HAP-1 (cell line): ENCODE measurements at regions not wholly inside any gene's neighbourhood (a gene's known extent, or its start where the extent isn't known, plus 50 kb on each side); places are given as distances from the start of the nearest gene placed in this dataset.

Experiments used
- DNase-seq, 2 experiments: peaks; one replicate each; pipeline ENCODE4 v3.0.0-alpha.2; 2016 to 2020; ENCODE audit warnings: low spot score in 2 of 2
- H3K27me3 ChIP-seq: fragments of 250-450 bp; sonication (Bioruptor Pico); 2 replicates; pipeline ENCODE4 v1.5.1; 2020; ENCODE audit warnings: low read depth, mild to moderate bottlenecking, moderate library complexity
- H3K36me3 ChIP-seq: fragments of 250-450 bp; sonication (Bioruptor Pico); replicated peaks from 2 replicates; pipeline ENCODE4 v1.5.1; 2020; ENCODE audit warnings: mild to moderate bottlenecking
- H3K4me1 ChIP-seq: fragments of 250-450 bp; sonication (Bioruptor Pico); 2 replicates; pipeline ENCODE4 v1.5.1; 2020; ENCODE audit warnings: mild to moderate bottlenecking
- H3K4me3 ChIP-seq: fragments of 250-450 bp; sonication (Bioruptor Pico); 2 replicates; pipeline ENCODE4 v1.5.1; 2020; ENCODE audit warnings: mild to moderate bottlenecking, moderate library complexity
- H3K9me3 ChIP-seq: fragments of 250-450 bp; sonication (Bioruptor Pico); 2 replicates; pipeline ENCODE4 v1.5.1; 2020; ENCODE audit warnings: mild to moderate bottlenecking, moderate library complexity
- in situ Hi-C: fragments of 300-500 bp; cut with MboI; formaldehyde crosslinking; loops from 3 replicates; pipeline ENCODE4 v1.14.3; 2020; ENCODE audit warnings: low sequenced_read_pairs, inconsistent platforms, mixed read lengths

GRCh38 chr14:24744641-24745040, 110.7 kb upstream of the GZMB start:
- Histone ChIP-seq H3K4me3 (no peak overlapping the region), H3K27me3 (no peaks in the 10 kb centered on the region), H3K9me3 (peaks cover 3% of the 10 kb centered on the region; the same call in 1 of the 2 replicates), H3K4me1 (no peaks in the 10 kb centered on the region), H3K36me3 (no peaks in the 10 kb centered on the region)
- no peak for DNase-seq
- in situ Hi-C loops, result no loop called here

GRCh38 chr14:24741871-24742270, 107.9 kb upstream of the GZMB start:
- Histone ChIP-seq H3K27me3 (no peaks in the 10 kb centered on the region), H3K4me1 (no peaks in the 10 kb centered on the region), H3K4me3 (no peak overlapping the region), H3K36me3 (no peaks in the 10 kb centered on the region), H3K9me3 (peaks cover 3% of the 10 kb centered on the region; the same call in 1 of the 2 replicates)
- no peak for DNase-seq
- in situ Hi-C loops, result no loop called here

GRCh38 chr14:24735984-24736630, 102.1 kb upstream of the GZMB start:
- no peaks in the 10 kb centered on the region for H3K9me3 ChIP-seq
- no peaks in the 10 kb centered on the region for H3K4me1 ChIP-seq
- no peaks in the 10 kb centered on the region for H3K36me3 ChIP-seq
- H3K27me3 ChIP-seq, result no peaks in the 10 kb centered on the region
- no peak for DNase-seq
- in situ Hi-C loops, result no loop called here
- H3K4me3 ChIP-seq, result no peak overlapping the region

- in situ Hi-C loops, result no loop called here
- Histone ChIP-seq H3K9me3 (no peaks in the 10 kb centered on the region), H3K4me1 (no peaks in the 10 kb centered on the region), H3K4me3 (no peak overlapping the region), H3K36me3 (no peaks in the 10 kb centered on the region), H3K27me3 (no peaks in the 10 kb centered on the region)
- peak; percentile 11 to 31 for DNase-seq
Measured at GRCh38 chr14:24734917-24735500, 101.0 kb upstream of the GZMB start.

GRCh38 chr14:24726480-24726879, 92.5 kb upstream of the GZMB start:
- no peaks in the 10 kb centered on the region; the same call in 1 of the 2 replicates for H3K9me3 ChIP-seq
- in situ Hi-C loops, result no loop called here
- no peaks in the 10 kb centered on the region for H3K36me3 ChIP-seq
- DNase-seq, result no peak
- H3K4me1 ChIP-seq, result no peaks in the 10 kb centered on the region
- H3K27me3 ChIP-seq, result no peaks in the 10 kb centered on the region
- no peak overlapping the region for H3K4me3 ChIP-seq

GRCh38 chr14:24725311-24725710, 91.3 kb upstream of the GZMB start:
- H3K36me3 ChIP-seq, result no peaks in the 10 kb centered on the region
- DNase-seq, result no peak
- no peak overlapping the region for H3K4me3 ChIP-seq
- H3K9me3 ChIP-seq, result no peaks in the 10 kb centered on the region; the same call in 1 of the 2 replicates
- H3K27me3 ChIP-seq, result no peaks in the 10 kb centered on the region
- in situ Hi-C loops, result no loop called here
- no peaks in the 10 kb centered on the region for H3K4me1 ChIP-seq

- in situ Hi-C loops, result no loop called here
- Histone ChIP-seq H3K9me3 (no peaks in the 10 kb centered on the region; the same call in 1 of the 2 replicates), H3K4me1 (no peaks in the 10 kb centered on the region), H3K27me3 (no peaks in the 10 kb centered on the region), H3K4me3 (no peak overlapping the region), H3K36me3 (no peaks in the 10 kb centered on the region)
- DNase-seq, result no peak
Measured at GRCh38 chr14:24721775-24722174, 87.8 kb upstream of the GZMB start.

GRCh38 chr14:24715239-24715638, 81.2 kb upstream of the GZMB start:
- no peaks in the 10 kb centered on the region for H3K36me3 ChIP-seq
- no peak for DNase-seq
- H3K9me3 ChIP-seq, result no peaks in the 10 kb centered on the region
- no peaks in the 10 kb centered on the region for H3K4me1 ChIP-seq
- H3K27me3 ChIP-seq, result no peaks in the 10 kb centered on the region
- no peak overlapping the region for H3K4me3 ChIP-seq
- in situ Hi-C loops, result no loop called here

GRCh38 chr14:24713404-24713803, 79.4 kb upstream of the GZMB start:
- Histone ChIP-seq H3K9me3 (no peaks in the 10 kb centered on the region), H3K4me1 (no peaks in the 10 kb centered on the region), H3K27me3 (no peaks in the 10 kb centered on the region), H3K4me3 (no peak overlapping the region), H3K36me3 (no peaks in the 10 kb centered on the region)
- no peak for DNase-seq
- in situ Hi-C loops, result no loop called here

- H3K4me3 ChIP-seq, result no peak overlapping the region
- in situ Hi-C loops, result no loop called here
- no peaks in the 10 kb centered on the region for H3K27me3 ChIP-seq
- H3K9me3 ChIP-seq, result no peaks in the 10 kb centered on the region
- no peaks in the 10 kb centered on the region for H3K4me1 ChIP-seq
- no peak for DNase-seq
- no peaks in the 10 kb centered on the region for H3K36me3 ChIP-seq
Measured at GRCh38 chr14:24712909-24713308, 78.9 kb upstream of the GZMB start.

- H3K36me3 ChIP-seq, result no peaks in the 10 kb centered on the region
- no peaks in the 10 kb centered on the region for H3K4me1 ChIP-seq
- in situ Hi-C loops, result no loop called here
- no peak overlapping the region for H3K4me3 ChIP-seq
- no peaks in the 10 kb centered on the region for H3K9me3 ChIP-seq
- no peak for DNase-seq
- H3K27me3 ChIP-seq, result no peaks in the 10 kb centered on the region
Measured at GRCh38 chr14:24712374-24712773, 78.4 kb upstream of the GZMB start.

- peak in 1 of 2 experiments; percentile 53 for DNase-seq
Measured at GRCh38 chr14:24710403-24711112, 76.6 kb upstream of the GZMB start.

GRCh38 chr14:24708684-24709083, 74.7 kb upstream of the GZMB start:
- Histone ChIP-seq H3K9me3 (no peaks in the 10 kb centered on the region), H3K27me3 (no peaks in the 10 kb centered on the region), H3K36me3 (no peaks in the 10 kb centered on the region), H3K4me1 (no peaks in the 10 kb centered on the region), H3K4me3 (no peak overlapping the region)
- in situ Hi-C loops, result no loop called here
- no peak for DNase-seq

More at GRCh38 chr14:24710403-24711112, 76.6 kb upstream of the GZMB start:
- in situ Hi-C loops, result no loop called here
- Histone ChIP-seq H3K27me3 (no peaks in the 10 kb centered on the region), H3K4me3 (no peak overlapping the region), H3K36me3 (no peaks in the 10 kb centered on the region), H3K9me3 (no peaks in the 10 kb centered on the region), H3K4me1 (no peaks in the 10 kb centered on the region)

GRCh38 chr14:24706351-24706750, 72.4 kb upstream of the GZMB start:
- no peaks in the 10 kb centered on the region for H3K27me3 ChIP-seq
- H3K36me3 ChIP-seq, result no peaks in the 10 kb centered on the region
- no peaks in the 10 kb centered on the region for H3K9me3 ChIP-seq
- no peak for DNase-seq
- no peaks in the 10 kb centered on the region for H3K4me1 ChIP-seq
- in situ Hi-C loops, result no loop called here
- H3K4me3 ChIP-seq, result no peak overlapping the region
